Naive B cell (primary cell): ENCODE measurements at regions not wholly inside any gene's neighbourhood (a gene's known extent, or its start where the extent isn't known, plus 50 kb on each side); places are given as distances from the start of the nearest gene placed in this dataset.

Experiments
- ATAC-seq, 2 donors: fragments of 150-1000 bp; cut with Tn5 transposase; 2 replicates each; pipeline ENCODE4 v1.10.0; 2021; ENCODE audit warnings: low read depth in 2 of 2, mild to moderate bottlenecking in 2 of 2, moderate library complexity in 2 of 2
- DNase-seq: peaks from one replicate; pipeline ENCODE4 v3.0.0; 2022
- H3K27ac Mint-ChIP-seq, 6 donors: one replicate each; pipeline ENCODE4 v1.8.0; 2020 to 2022; ENCODE audit warnings: mild to moderate bottlenecking in 6 of 6, mixed read lengths in 6 of 6, moderate library complexity in 5 of 6, inconsistent platforms in 2 of 6
- H3K27me3 Mint-ChIP-seq, 3 donors: one replicate each; pipeline ENCODE4 v1.8.0; 2021 to 2022; ENCODE audit warnings: mixed read lengths in 3 of 3, mild to moderate bottlenecking in 1 of 3
- H3K36me3 Mint-ChIP-seq, 2 donors: one replicate each; pipeline ENCODE4 v1.8.0; 2020 to 2022; ENCODE audit warnings: mixed read lengths in 2 of 2, inconsistent platforms in 1 of 2, mild to moderate bottlenecking in 1 of 2
- H3K4me1 Mint-ChIP-seq, 3 donors: one replicate each; pipeline ENCODE4 v1.8.0; 2020 to 2022; ENCODE audit warnings: mixed read lengths in 3 of 3, inconsistent platforms in 1 of 3, mild to moderate bottlenecking in 1 of 3, moderate library complexity in 1 of 3
- H3K4me3 Mint-ChIP-seq, 8 donors: one replicate each; pipeline ENCODE4 v1.8.0; 2020 to 2022; ENCODE audit warnings: mild to moderate bottlenecking in 8 of 8, mixed read lengths in 8 of 8, moderate library complexity in 8 of 8, inconsistent platforms in 2 of 8
- H3K9me3 Mint-ChIP-seq, 7 donors: one replicate each; pipeline ENCODE4 v1.8.0; 2020 to 2022; ENCODE audit warnings: mixed read lengths in 7 of 7, mild to moderate bottlenecking in 5 of 7, inconsistent platforms in 2 of 7, moderate library complexity in 1 of 7

DNA sequence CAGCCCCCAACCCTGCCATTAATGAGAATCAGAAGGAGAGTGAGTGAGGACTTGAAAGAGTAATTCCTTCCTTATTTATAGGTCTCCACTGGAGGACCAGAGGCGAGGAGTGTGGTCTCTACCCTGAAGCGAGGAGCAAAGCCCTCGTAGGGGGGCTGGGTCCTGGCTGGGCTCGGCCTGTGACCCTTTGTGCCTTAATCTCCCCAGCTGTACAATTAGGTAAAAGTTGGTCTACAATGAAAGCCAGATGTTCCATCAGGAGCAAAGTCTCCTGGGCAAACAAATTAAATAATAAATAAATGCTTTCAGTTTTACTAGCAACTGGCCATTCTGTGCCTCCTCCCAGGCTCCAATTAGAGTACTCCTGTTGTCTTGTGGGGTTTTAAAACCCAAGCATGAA lies 523.5 kb upstream of the SALL1 start:
- no peaks in the 10 kb centered on the region for H3K36me3 Mint-ChIP-seq
- H3K27me3 Mint-ChIP-seq = no peaks in the 10 kb centered on the region
- no peaks in the 10 kb centered on the region for H3K4me1 Mint-ChIP-seq
- H3K4me3 Mint-ChIP-seq = no peak overlapping the region
- H3K9me3 Mint-ChIP-seq = peaks cover 0 to 12% (median 5%) of the 10 kb centered on the region in 7 donors
- DNase-seq (no peak), ATAC-seq (no peak)
- no peak overlapping the region for H3K27ac Mint-ChIP-seq

DNA sequence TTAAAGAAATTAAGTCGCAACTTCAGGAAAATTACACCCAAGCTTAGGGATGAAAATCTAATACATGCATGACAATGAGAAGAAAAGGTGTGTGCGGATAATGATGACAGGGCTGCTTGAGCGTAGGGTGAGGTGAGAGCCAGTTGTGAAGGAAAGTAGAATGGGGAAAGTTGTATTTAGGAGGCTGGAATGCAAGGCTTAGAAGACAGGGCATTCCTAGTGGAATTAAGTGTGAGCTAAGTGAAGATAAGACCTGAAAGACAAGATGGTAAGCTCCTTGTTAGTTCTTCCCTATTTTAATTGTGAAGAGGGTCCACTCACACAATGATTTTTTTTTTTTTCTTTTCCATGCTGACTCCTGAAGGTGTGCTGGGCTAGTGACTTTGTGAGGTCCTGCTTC lies 519.5 kb upstream of the SALL1 start:
- ATAC-seq (no peak), DNase-seq (no peak)
- no peak overlapping the region for H3K4me3 Mint-ChIP-seq
- H3K27ac Mint-ChIP-seq = no peak overlapping the region
- H3K9me3 Mint-ChIP-seq = peaks cover 0 to 11% (median 1%) of the 10 kb centered on the region in 7 donors
- H3K4me1 Mint-ChIP-seq = no peaks in the 10 kb centered on the region
- peaks cover 0 to 3% (median 0%) of the 10 kb centered on the region in 3 donors for H3K27me3 Mint-ChIP-seq
- no peaks in the 10 kb centered on the region for H3K36me3 Mint-ChIP-seq

DNA sequence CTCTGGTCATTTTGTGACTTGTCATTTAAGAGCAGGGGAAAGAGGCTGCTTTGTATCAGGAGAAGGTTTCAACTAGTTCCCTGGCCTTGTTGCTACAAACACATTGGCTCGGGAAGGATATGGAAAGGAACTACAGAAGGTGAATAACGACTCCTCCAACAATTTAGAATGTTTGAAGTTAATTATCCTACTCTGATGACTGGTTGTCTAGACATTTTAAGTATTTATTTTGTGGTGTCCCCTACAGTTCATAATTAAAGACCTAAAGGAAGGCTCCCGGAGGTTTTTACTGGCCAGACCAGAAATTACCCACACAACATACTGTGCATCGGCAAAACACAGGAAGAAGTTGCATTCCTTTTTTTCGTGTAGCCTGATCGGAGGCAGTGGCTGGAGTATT lies 515.8 kb upstream of the SALL1 start:
- no peaks in the 10 kb centered on the region for H3K4me1 Mint-ChIP-seq
- no peak overlapping the region for H3K27ac Mint-ChIP-seq
- DNase-seq = no peak
- no peak overlapping the region for H3K4me3 Mint-ChIP-seq
- H3K36me3 Mint-ChIP-seq = no peaks in the 10 kb centered on the region
- H3K27me3 Mint-ChIP-seq = peaks cover 0 to 3% (median 0%) of the 10 kb centered on the region in 3 donors
- ATAC-seq = no peak
- H3K9me3 Mint-ChIP-seq = peaks cover 0 to 11% (median 3%) of the 10 kb centered on the region in 7 donors

DNA sequence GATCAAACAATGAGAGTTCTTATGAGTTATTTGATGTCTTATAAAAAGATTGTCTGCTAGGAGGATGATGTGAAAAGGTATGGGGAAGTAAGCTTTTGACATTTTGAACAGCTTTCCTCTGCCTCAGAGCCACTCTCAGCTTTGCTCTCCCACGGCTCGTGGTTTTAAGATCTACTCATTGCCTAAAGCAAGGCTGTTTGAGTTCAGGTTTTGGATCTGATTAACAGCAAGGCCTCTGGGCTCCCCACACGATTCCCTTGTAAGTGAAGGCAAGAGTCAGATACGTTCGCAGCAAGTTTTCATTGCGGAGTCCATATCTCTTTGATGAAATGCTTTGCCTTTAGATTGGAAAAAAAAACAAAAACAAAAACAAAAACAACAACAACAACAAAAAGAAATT lies 515.0 kb upstream of the SALL1 start:
- Mint-ChIP-seq H3K36me3 (no peaks in the 10 kb centered on the region), H3K27ac (no peak overlapping the region), H3K9me3 (peaks cover 0 to 11% (median 3%) of the 10 kb centered on the region in 7 donors), H3K4me3 (no peak overlapping the region), H3K4me1 (no peaks in the 10 kb centered on the region), H3K27me3 (peaks cover 0 to 3% (median 0%) of the 10 kb centered on the region in 3 donors)
- ATAC-seq = no peak
- DNase-seq = no peak

DNA sequence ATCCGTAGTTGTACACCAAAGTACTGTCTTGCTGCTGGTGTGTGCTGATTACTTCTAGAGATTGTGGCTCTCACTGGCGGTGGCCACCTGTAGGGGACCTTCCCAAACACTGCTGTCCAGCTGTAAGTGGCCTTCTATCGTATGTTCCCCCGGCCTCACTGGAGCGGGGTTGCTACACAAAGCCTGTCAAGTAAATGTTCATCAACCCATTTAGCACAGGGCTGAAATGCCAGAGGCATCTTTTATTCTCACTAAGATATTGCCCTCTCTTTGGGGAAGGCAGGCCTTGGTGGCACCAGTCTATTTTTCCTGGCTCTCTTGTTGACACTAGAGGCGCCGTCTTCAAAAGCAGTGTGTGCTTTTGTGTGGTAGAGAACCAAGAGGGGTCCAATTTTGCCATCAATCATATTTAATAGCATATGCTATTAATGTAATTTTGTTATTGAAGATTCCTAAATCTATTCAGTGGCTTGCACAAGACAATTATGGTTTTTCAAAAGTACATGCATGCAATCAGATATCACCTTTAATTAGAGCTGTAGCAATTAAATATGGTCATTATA lies 514.4 kb upstream of the SALL1 start:
- Mint-ChIP-seq H3K27me3 (peaks cover 0 to 3% (median 0%) of the 10 kb centered on the region in 3 donors), H3K4me3 (no peak overlapping the region), H3K4me1 (no peaks in the 10 kb centered on the region), H3K36me3 (no peaks in the 10 kb centered on the region), H3K27ac (no peak overlapping the region), H3K9me3 (peaks cover 0 to 11% (median 3%) of the 10 kb centered on the region in 7 donors)
- DNase-seq (no peak), ATAC-seq (no peak)

DNA sequence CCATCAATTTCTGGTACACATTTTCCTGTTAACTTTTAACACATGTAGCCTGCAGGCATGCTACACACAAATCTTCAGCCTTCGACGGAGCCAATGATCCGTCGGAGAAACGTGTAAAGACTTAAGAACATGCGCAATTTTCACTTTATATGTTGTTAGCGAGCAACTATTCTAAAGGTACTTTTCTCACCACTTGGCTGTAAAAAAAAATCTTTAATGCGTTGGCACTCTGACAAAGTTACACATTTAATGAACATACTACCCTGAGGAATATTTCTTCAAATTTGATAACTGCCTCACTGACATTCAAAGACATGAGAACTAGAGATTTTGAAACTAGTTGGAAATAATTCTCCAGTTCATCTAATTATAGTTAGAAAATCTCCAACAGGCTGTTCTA lies 507.5 kb upstream of the SALL1 start:
- Mint-ChIP-seq H3K4me3 (no peak overlapping the region), H3K9me3 (peaks cover 0 to 19% (median 9%) of the 10 kb centered on the region in 7 donors), H3K27ac (no peak overlapping the region), H3K4me1 (no peaks in the 10 kb centered on the region), H3K27me3 (no peaks in the 10 kb centered on the region), H3K36me3 (no peaks in the 10 kb centered on the region)
- DNase-seq (no peak), ATAC-seq (no peak)

DNA sequence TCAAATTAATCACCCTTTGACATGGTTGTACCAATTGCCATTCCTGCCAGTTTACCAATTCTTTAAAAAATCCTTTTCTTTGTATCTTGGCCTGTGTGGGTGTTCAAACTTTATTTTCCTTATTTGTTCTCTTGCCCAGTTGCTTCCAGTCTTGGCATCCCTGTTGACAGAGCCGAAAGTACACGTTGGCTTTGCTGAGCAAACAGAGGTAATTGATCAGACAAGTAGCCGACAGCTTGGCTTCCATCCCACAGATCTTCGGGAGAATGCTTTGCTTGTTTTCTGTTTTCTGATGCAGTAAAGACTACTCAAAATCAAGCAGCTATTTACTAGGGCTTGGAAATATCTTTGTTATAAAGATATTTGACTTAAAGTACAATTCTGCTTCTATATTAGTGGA lies 506.8 kb upstream of the SALL1 start:
- Mint-ChIP-seq H3K27ac (no peak overlapping the region), H3K27me3 (no peaks in the 10 kb centered on the region), H3K9me3 (peaks cover 0 to 19% (median 9%) of the 10 kb centered on the region in 7 donors), H3K36me3 (no peaks in the 10 kb centered on the region), H3K4me3 (no peak overlapping the region), H3K4me1 (no peaks in the 10 kb centered on the region)
- DNase-seq = no peak
- no peak for ATAC-seq

DNA sequence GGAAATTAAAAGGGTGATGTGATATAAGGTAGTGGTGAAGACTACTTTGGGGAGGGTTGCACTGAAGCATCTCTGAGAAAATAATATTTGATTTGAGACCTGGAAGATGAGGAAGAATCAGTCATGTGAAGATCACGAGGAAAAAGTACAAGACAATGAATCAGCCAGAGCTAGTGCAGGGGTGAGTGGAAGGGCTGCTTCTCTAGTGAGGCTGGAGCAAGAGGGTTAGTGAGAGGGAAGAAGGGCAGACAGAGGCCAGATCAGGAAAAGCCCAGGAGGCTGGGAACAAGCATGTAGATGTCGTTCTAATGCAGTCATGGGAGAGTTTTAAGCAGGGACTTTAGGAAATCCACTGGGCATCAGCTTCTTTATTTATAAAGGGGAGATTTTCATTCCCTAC lies 504.2 kb upstream of the SALL1 start:
- H3K36me3 Mint-ChIP-seq = no peaks in the 10 kb centered on the region
- DNase-seq (no peak), ATAC-seq (no peak)
- peaks cover 0 to 25% (median 12%) of the 10 kb centered on the region in 7 donors for H3K9me3 Mint-ChIP-seq
- no peaks in the 10 kb centered on the region for H3K27me3 Mint-ChIP-seq
- no peak overlapping the region for H3K4me3 Mint-ChIP-seq
- no peaks in the 10 kb centered on the region for H3K4me1 Mint-ChIP-seq
- no peak overlapping the region for H3K27ac Mint-ChIP-seq

DNA sequence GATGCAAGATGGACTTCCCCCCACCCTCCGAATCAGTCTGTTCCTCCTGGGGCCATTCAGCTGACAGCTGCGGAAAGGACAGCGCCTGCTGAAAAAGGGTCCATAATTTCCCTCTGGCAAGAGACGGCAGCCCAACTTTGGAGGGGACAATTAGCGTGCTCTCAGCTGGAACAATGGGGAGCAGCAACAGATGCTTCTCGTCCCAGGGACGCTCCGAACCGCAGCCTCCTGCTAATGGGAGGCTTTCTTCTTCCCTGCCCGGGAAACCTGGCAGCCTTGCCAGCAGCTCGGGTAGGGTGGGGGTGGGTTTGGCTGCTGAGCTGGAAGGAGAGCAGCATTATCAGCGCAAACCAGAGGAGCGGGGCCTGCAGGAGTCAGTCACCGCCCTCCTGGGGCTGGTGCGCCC lies 500.0 kb upstream of the SALL1 start:
- Mint-ChIP-seq H3K27me3 (no peaks in the 10 kb centered on the region), H3K36me3 (no peaks in the 10 kb centered on the region), H3K4me3 (no peak overlapping the region), H3K27ac (no peak overlapping the region), H3K9me3 (peaks cover 3 to 31% (median 11%) of the 10 kb centered on the region in 7 donors), H3K4me1 (no peaks in the 10 kb centered on the region)
- DNase-seq (no peak), ATAC-seq (no peak)

DNA sequence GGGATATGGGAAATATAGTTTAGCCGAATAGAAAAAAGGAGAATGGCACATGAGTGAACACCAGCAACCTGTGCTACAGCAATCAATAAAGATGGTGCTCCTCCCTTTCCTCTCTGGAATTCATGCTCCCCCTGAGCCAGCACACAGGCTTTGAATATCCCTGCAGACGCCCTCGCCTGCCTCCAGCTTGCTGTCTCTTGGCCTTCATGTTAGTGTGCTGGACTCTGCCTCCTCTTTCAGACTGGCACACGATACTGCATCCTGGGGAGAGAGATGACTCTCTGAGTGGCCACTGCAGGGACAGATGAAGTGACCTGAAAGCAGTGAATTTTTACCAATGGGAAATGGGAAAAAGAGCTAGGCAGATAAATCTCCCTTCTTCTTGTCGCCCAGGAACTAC lies 498.6 kb upstream of the SALL1 start:
- ATAC-seq = no peak
- no peak overlapping the region for H3K4me3 Mint-ChIP-seq
- H3K27ac Mint-ChIP-seq = no peak overlapping the region
- peaks cover 3 to 22% (median 6%) of the 10 kb centered on the region in 7 donors for H3K9me3 Mint-ChIP-seq
- no peak for DNase-seq
- no peaks in the 10 kb centered on the region for H3K36me3 Mint-ChIP-seq
- H3K27me3 Mint-ChIP-seq = no peaks in the 10 kb centered on the region
- H3K4me1 Mint-ChIP-seq = no peaks in the 10 kb centered on the region

DNA sequence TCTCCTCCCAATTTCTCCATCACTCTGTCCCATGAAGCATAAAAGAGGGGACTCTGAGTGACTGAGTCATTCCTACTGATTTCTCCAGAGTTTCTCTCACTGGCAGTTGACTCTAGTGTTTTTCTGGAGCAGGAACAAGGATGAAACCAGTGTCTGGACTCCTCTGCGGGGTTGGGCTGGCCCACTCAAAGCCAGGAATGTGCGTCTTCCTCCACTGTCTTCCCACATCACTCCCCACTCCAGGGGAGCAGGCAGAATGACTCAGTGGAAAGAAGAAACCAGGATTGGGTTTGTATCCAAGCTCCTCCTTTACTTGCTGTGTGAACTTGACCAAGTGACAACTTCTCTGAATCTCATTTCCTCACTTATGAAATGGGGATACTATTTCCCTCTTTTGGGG lies 497.5 kb upstream of the SALL1 start:
- Mint-ChIP-seq H3K36me3 (no peaks in the 10 kb centered on the region), H3K4me3 (no peak overlapping the region), H3K27me3 (no peaks in the 10 kb centered on the region), H3K9me3 (peaks cover 2 to 22% (median 5%) of the 10 kb centered on the region in 7 donors), H3K4me1 (no peaks in the 10 kb centered on the region), H3K27ac (no peak overlapping the region)
- DNase-seq = no peak
- ATAC-seq = no peak

DNA sequence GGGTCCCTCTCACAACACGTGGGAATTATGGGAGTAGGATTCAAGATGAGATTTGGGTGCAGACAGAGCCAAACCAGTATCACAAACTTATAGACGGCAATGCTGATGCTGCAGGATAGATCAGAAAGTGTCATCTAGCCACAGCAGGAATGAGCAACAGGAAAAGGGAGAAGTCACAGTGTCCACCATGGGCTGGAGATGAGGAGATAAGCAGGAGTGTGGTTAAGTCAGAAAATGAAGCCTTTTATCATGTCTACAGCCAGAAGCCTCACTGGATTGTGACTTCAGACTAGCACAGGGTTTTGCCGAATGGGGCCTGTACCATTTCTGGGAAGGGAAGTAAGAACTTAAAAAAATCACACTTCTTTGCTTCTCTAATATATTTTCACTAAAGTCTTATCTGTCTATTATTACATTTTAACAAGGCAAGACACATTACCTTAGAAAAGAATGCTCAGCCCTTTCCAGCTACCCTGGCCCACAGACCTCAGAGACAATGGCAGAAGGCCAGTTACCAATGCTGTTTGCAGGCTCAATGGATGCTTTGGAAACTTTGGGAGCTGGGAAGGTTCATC lies 490.2 kb upstream of the SALL1 start:
- no peak for DNase-seq
- Mint-ChIP-seq H3K27me3 (peaks cover 0 to 7% (median 4%) of the 10 kb centered on the region in 3 donors), H3K4me1 (no peaks in the 10 kb centered on the region), H3K4me3 (no peak overlapping the region), H3K36me3 (no peaks in the 10 kb centered on the region), H3K27ac (no peak overlapping the region), H3K9me3 (peaks cover 4 to 16% (median 5%) of the 10 kb centered on the region in 7 donors)
- ATAC-seq = no peak

DNA sequence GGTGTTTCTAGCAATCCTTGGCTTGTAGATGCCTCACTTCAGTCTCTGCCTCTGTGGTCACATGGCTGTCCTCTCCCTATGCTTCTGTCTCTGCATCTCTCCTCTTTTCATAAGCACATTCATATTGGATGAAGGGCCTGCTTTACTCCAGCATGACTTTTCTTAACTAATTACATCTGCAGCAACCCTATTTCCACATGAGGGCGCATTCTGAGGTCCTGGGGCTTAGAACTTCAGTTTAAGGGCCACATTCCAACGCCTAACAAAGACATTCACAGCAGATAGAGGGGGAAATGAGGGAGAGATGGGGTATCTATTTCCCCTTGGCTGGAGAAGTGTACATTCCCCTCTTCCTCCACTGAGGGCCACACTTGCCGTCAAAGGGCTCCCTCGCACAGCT lies 489.1 kb upstream of the SALL1 start:
- Mint-ChIP-seq H3K27me3 (peaks cover 0 to 7% (median 4%) of the 10 kb centered on the region in 3 donors), H3K36me3 (no peaks in the 10 kb centered on the region), H3K9me3 (peaks cover 4 to 25% (median 11%) of the 10 kb centered on the region in 7 donors), H3K27ac (no peak overlapping the region), H3K4me3 (no peak overlapping the region), H3K4me1 (no peaks in the 10 kb centered on the region)
- no peak for ATAC-seq
- DNase-seq = no peak

DNA sequence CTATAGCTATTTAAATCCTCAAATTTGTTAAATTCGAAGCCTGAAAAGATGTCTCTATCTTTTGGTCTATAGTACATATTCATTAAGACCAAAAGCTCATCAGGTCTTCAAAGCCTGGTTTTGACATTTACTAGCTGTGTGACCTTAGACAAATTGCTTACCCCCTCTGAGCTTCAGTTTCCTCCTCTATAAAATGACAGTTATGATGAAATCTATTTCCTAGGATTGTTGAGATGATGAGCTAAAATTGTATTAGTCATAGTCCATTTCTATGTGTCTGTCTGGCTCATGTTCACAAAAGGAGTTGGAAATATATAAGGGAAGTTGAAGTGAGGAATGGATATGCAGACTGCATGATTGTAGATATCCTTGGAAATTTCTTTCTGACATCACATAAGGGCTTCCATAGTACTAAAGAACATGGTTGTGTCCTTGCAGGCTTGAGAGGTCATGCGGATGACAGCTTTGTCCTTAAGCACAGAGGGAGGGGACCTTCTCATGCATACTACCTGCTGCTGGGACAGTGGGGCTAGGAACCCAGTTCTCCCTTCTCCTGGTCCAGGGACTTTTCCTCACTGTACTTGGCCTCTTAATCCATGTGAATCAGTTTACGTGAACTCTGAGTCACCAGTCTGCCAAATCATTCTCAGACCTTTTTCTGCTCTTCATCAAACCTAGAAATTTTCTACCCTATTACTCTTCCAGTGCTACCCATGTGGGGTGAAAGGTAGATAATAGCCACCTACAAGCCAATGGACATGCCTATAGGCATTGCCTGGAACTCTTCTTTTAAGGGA lies 487.5 kb upstream of the SALL1 start:
- no peak overlapping the region for H3K4me3 Mint-ChIP-seq
- DNase-seq = no peak
- no peak overlapping the region for H3K27ac Mint-ChIP-seq
- no peaks in the 10 kb centered on the region for H3K4me1 Mint-ChIP-seq
- no peaks in the 10 kb centered on the region for H3K36me3 Mint-ChIP-seq
- peaks cover 7 to 21% (median 11%) of the 10 kb centered on the region in 7 donors for H3K9me3 Mint-ChIP-seq
- ATAC-seq = no peak
- H3K27me3 Mint-ChIP-seq = peaks cover 0 to 7% (median 4%) of the 10 kb centered on the region in 3 donors
